ENCODE measurements at regions not wholly inside any gene's neighbourhood (a gene's known extent, or its start where the extent isn't known, plus 50 kb on each side); places are given as distances from the start of the nearest gene placed in this dataset.

- no peak overlapping the region for H3K4me3 ChIP-seq
- peak in 3 of 8 experiments; percentile 12 to 42 (median 30) for ATAC-seq (replicated peaks in 6 of 8)
- H3K27ac ChIP-seq: no peak overlapping the region
- WGBS, 10 experiments: 66 to 100% (median 82%) methylated on average over 2 to 4 of the region's 4 CpGs; no CpG with 5 or more reads in 1 of the 10 experiments
- in situ Hi-C loops (cut with MboI; ENCODE audit: low pct_unique_long_range_greater_than_20kb in 2 of 9, low sequenced_read_pairs in 9 of 9, unreplicated experiment in 9 of 9): no loop called here
- H3K4me1 ChIP-seq (replicated peaks in 1 of 2): peaks cover 0 to 6% of the 10 kb centered on the region in 2 donors
Observed at GRCh38 chr13:73742982-73743381, 391.2 kb downstream of the KLF12 start.

- H3K4me1 ChIP-seq (replicated peaks in 1 of 2): peaks cover 0 to 6% of the 10 kb centered on the region in 2 donors
- 14 to 81% (median 74%) methylated on average over 1 to 3 of the region's 3 CpGs for WGBS, 10 experiments
- in situ Hi-C loops (cut with MboI; ENCODE audit: low pct_unique_long_range_greater_than_20kb in 2 of 9, low sequenced_read_pairs in 9 of 9, unreplicated experiment in 9 of 9): no loop called here
- no peak overlapping the region for H3K27ac ChIP-seq
- no peak for ATAC-seq (replicated peaks in 6 of 8)
- no peak overlapping the region for H3K4me3 ChIP-seq
Observed at GRCh38 chr13:73741742-73742141, 392.5 kb downstream of the KLF12 start.

- Histone ChIP-seq H3K27ac (no peak overlapping the region), H3K4me3 (no peak overlapping the region), H3K4me1 (replicated peaks in 1 of 2) (peaks cover 0 to 6% of the 10 kb centered on the region in 2 donors)
- ATAC-seq (replicated peaks in 6 of 8): peak in 2 of 8 experiments; percentile 14 to 23
- 5 to 92% (median 77%) methylated on average over 2 to 8 of the region's 8 CpGs; no CpG with 5 or more reads in 1 of the 10 experiments for WGBS, 10 experiments
- in situ Hi-C loops (cut with MboI; ENCODE audit: low pct_unique_long_range_greater_than_20kb in 2 of 9, low sequenced_read_pairs in 9 of 9, unreplicated experiment in 9 of 9): no loop called here
Observed at GRCh38 chr13:73741111-73741510, 393.1 kb downstream of the KLF12 start.

GRCh38 chr13:73740666-73741065 is 393.5 kb downstream of the KLF12 start:
- Histone ChIP-seq H3K27ac (no peak overlapping the region), H3K4me3 (no peak overlapping the region), H3K4me1 (replicated peaks in 1 of 2) (peaks cover 0 to 6% of the 10 kb centered on the region in 2 donors)
- WGBS, 10 experiments: 6 to 98% (median 82%) methylated on average over 2 to 5 of the region's 5 CpGs; no CpG with 5 or more reads in 1 of the 10 experiments
- in situ Hi-C loops (cut with MboI; ENCODE audit: low pct_unique_long_range_greater_than_20kb in 2 of 9, low sequenced_read_pairs in 9 of 9, unreplicated experiment in 9 of 9): no loop called here
- ATAC-seq (replicated peaks in 6 of 8): peak in 3 of 8 experiments; percentile 69 to 90 (median 88)

GRCh38 chr13:73739394-73739793 is 394.8 kb downstream of the KLF12 start:
- Histone ChIP-seq H3K4me1 (replicated peaks in 1 of 2) (peaks cover 0 to 6% of the 10 kb centered on the region in 2 donors), H3K27ac (no peak overlapping the region), H3K4me3 (no peak overlapping the region)
- ATAC-seq (replicated peaks in 6 of 8): peak in 3 of 8 experiments; percentile 53 to 72 (median 56)
- 38 to 85% (median 63%) methylated on average over 1 of the region's 1 CpG for WGBS, 10 experiments
- in situ Hi-C loops (cut with MboI; ENCODE audit: low pct_unique_long_range_greater_than_20kb in 2 of 9, low sequenced_read_pairs in 9 of 9, unreplicated experiment in 9 of 9): no loop called here

- Histone ChIP-seq H3K4me3 (no peak overlapping the region), H3K4me1 (replicated peaks in 1 of 2) (peaks cover 0 to 6% of the 10 kb centered on the region in 2 donors), H3K27ac (no peak overlapping the region)
- in situ Hi-C loops (cut with MboI; ENCODE audit: low pct_unique_long_range_greater_than_20kb in 2 of 9, low sequenced_read_pairs in 9 of 9, unreplicated experiment in 9 of 9): no loop called here
- WGBS, 10 experiments: 50 to 100% (median 97%) methylated on average over 1 to 5 of the region's 5 CpGs; no CpG with 5 or more reads in 4 of the 10 experiments
- no peak for ATAC-seq (replicated peaks in 6 of 8)
Observed at GRCh38 chr13:73738626-73739025, 395.6 kb downstream of the KLF12 start.

- 80 to 100% (median 94%) methylated on average over 1 to 2 of the region's 2 CpGs; no CpG with 5 or more reads in 1 of the 10 experiments for WGBS, 10 experiments
- ATAC-seq (replicated peaks in 6 of 8): no peak
- no peak overlapping the region for H3K4me3 ChIP-seq
- peaks cover 0 to 6% of the 10 kb centered on the region in 2 donors for H3K4me1 ChIP-seq (replicated peaks in 1 of 2)
- in situ Hi-C loops (cut with MboI; ENCODE audit: low pct_unique_long_range_greater_than_20kb in 2 of 9, low sequenced_read_pairs in 9 of 9, unreplicated experiment in 9 of 9): no loop called here
- H3K27ac ChIP-seq: no peak overlapping the region
Observed at GRCh38 chr13:73737214-73737613, 397.0 kb downstream of the KLF12 start.

GRCh38 chr13:73733706-73734105 is 400.5 kb downstream of the KLF12 start:
- Histone ChIP-seq H3K27ac (no peak overlapping the region), H3K4me3 (no peak overlapping the region), H3K4me1 (replicated peaks in 1 of 2) (no peaks in the 10 kb centered on the region)
- ATAC-seq (replicated peaks in 6 of 8): no peak
- WGBS, 10 experiments: 68 to 100% (median 93%) methylated on average over 1 to 4 of the region's 4 CpGs; no CpG with 5 or more reads in 1 of the 10 experiments
- in situ Hi-C loops (cut with MboI; ENCODE audit: low pct_unique_long_range_greater_than_20kb in 2 of 9, low sequenced_read_pairs in 9 of 9, unreplicated experiment in 9 of 9): no loop called here

- no peaks in the 10 kb centered on the region for H3K4me1 ChIP-seq (replicated peaks in 1 of 2)
- no peak for ATAC-seq (replicated peaks in 6 of 8)
- H3K27ac ChIP-seq: no peak overlapping the region
- in situ Hi-C loops (cut with MboI; ENCODE audit: low pct_unique_long_range_greater_than_20kb in 2 of 9, low sequenced_read_pairs in 9 of 9, unreplicated experiment in 9 of 9): no loop called here
- H3K4me3 ChIP-seq: no peak overlapping the region
- 60 to 100% (median 89%) methylated on average over 1 to 2 of the region's 2 CpGs; no CpG with 5 or more reads in 2 of the 10 experiments for WGBS, 10 experiments
Observed at GRCh38 chr13:73732350-73732749, 401.9 kb downstream of the KLF12 start.

- Histone ChIP-seq H3K4me1 (replicated peaks in 1 of 2) (no peaks in the 10 kb centered on the region), H3K27ac (no peak overlapping the region), H3K4me3 (no peak overlapping the region)
- in situ Hi-C loops (cut with MboI; ENCODE audit: low pct_unique_long_range_greater_than_20kb in 2 of 9, low sequenced_read_pairs in 9 of 9, unreplicated experiment in 9 of 9): no loop called here
- ATAC-seq (replicated peaks in 6 of 8): no peak
Observed at GRCh38 chr13:73731564-73731963, 402.6 kb downstream of the KLF12 start.

- Histone ChIP-seq H3K27ac (no peak overlapping the region), H3K4me1 (replicated peaks in 1 of 2) (no peaks in the 10 kb centered on the region), H3K4me3 (no peak overlapping the region)
- in situ Hi-C loops (cut with MboI; ENCODE audit: low pct_unique_long_range_greater_than_20kb in 2 of 9, low sequenced_read_pairs in 9 of 9, unreplicated experiment in 9 of 9): no loop called here
- 67 to 100% (median 83%) methylated on average over 1 to 4 of the region's 5 CpGs; no CpG with 5 or more reads in 1 of the 10 experiments for WGBS, 10 experiments
- no peak for ATAC-seq (replicated peaks in 6 of 8)
Observed at GRCh38 chr13:73730014-73730413, 404.2 kb downstream of the KLF12 start.

GRCh38 chr13:73729046-73729445 is 405.2 kb downstream of the KLF12 start:
- whole genome bisulfite sequencing, 10 experiments: 67 to 100% (median 83%) methylated on average over 1 of the region's 1 CpG; no CpG with 5 or more reads in 3 of the 10 experiments
- ATAC-seq (replicated peaks in 6 of 8): no peak
- H3K4me1 ChIP-seq (replicated peaks in 1 of 2): no peaks in the 10 kb centered on the region
- no peak overlapping the region for H3K27ac ChIP-seq
- in situ Hi-C loops (cut with MboI; ENCODE audit: low pct_unique_long_range_greater_than_20kb in 2 of 9, low sequenced_read_pairs in 9 of 9, unreplicated experiment in 9 of 9): no loop called here
- no peak overlapping the region for H3K4me3 ChIP-seq

- Histone ChIP-seq H3K4me1 (replicated peaks in 1 of 2) (peaks cover 3 to 19% of the 10 kb centered on the region in 2 donors), H3K27ac (no peak overlapping the region), H3K4me3 (no peak overlapping the region)
- peak; percentile 63 to 95 (median 79) for ATAC-seq (replicated peaks in 6 of 8)
- in situ Hi-C loops (cut with MboI; ENCODE audit: low pct_unique_long_range_greater_than_20kb in 2 of 9, low sequenced_read_pairs in 9 of 9, unreplicated experiment in 9 of 9): loop anchor here in 4 of 9 experiments (25.0 kb wide), 2 partner anchors 885 to 910 kb away; no protein-coding TSS in a partner anchor
- WGBS, 10 experiments: 0 to 67% (median 14%) methylated on average over 1 of the region's 1 CpG; no CpG with 5 or more reads in 4 of the 10 experiments
Observed at GRCh38 chr13:73722120-73722519, 412.1 kb downstream of the KLF12 start.

GRCh38 chr13:73721571-73721970 is 412.6 kb downstream of the KLF12 start:
- Histone ChIP-seq H3K4me3 (no peak overlapping the region), H3K27ac (no peak overlapping the region), H3K4me1 (replicated peaks in 1 of 2) (peaks cover 3 to 19% of the 10 kb centered on the region in 2 donors)
- no peak for ATAC-seq (replicated peaks in 6 of 8)
- WGBS, 10 experiments: 83 to 100% (median 93%) methylated on average over 2 to 4 of the region's 4 CpGs; no CpG with 5 or more reads in 3 of the 10 experiments
- in situ Hi-C loops (cut with MboI; ENCODE audit: low pct_unique_long_range_greater_than_20kb in 2 of 9, low sequenced_read_pairs in 9 of 9, unreplicated experiment in 9 of 9): loop anchor here in 4 of 9 experiments (25.0 kb wide), 2 partner anchors 884 to 909 kb away; no protein-coding TSS in a partner anchor
